ENCODE measurements at regions not wholly inside any gene's neighbourhood (a gene's known extent, or its start where the extent isn't known, plus 50 kb on each side); places are given as distances from the start of the nearest gene placed in this dataset.

- TF ChIP-seq CTCF (IDR thresholded peaks at IDR 0.05; ENCODE audit: insufficient read depth, low read length): no peak
- no peak overlapping the region for H3K4me3 ChIP-seq (ENCODE audit: low read depth, low read length)
- no peak for DNase-seq (ENCODE audit: low read depth)
Observed at GRCh38 chr2:193973781-193974180, 1683.2 kb upstream of the SLC39A10 start.

GRCh38 chr2:193966590-193966989 is 1690.4 kb upstream of the SLC39A10 start:
- peak; percentile 89 for DNase-seq (ENCODE audit: low read depth)
- no peak overlapping the region for H3K4me3 ChIP-seq (ENCODE audit: low read depth, low read length)
- no peak for TF ChIP-seq CTCF (IDR thresholded peaks at IDR 0.05; ENCODE audit: insufficient read depth, low read length)

- no peak for TF ChIP-seq CTCF (IDR thresholded peaks at IDR 0.05; ENCODE audit: insufficient read depth, low read length)
- no peak overlapping the region for H3K4me3 ChIP-seq (ENCODE audit: low read depth, low read length)
- no peak for DNase-seq (ENCODE audit: low read depth)
Observed at GRCh38 chr2:193965263-193965662, 1691.8 kb upstream of the SLC39A10 start.

- DNase-seq (ENCODE audit: low read depth): peak; percentile 82
Observed at GRCh38 chr2:193963472-193964119, 1693.4 kb upstream of the SLC39A10 start.

GRCh38 chr2:193946806-193947205 is 1710.2 kb upstream of the SLC39A10 start:
- no peak overlapping the region for H3K4me3 ChIP-seq (ENCODE audit: low read depth, low read length)
- no peak for DNase-seq (ENCODE audit: low read depth)
- no peak for TF ChIP-seq CTCF (IDR thresholded peaks at IDR 0.05; ENCODE audit: insufficient read depth, low read length)

More at GRCh38 chr2:193963472-193964119, 1693.4 kb upstream of the SLC39A10 start:
- H3K4me3 ChIP-seq (ENCODE audit: low read depth, low read length): no peak overlapping the region
- peak; percentile 80 for TF ChIP-seq CTCF (IDR thresholded peaks at IDR 0.05; ENCODE audit: insufficient read depth, low read length)

GRCh38 chr2:193943406-193943960 is 1713.5 kb upstream of the SLC39A10 start:
- no peak for TF ChIP-seq CTCF (IDR thresholded peaks at IDR 0.05; ENCODE audit: insufficient read depth, low read length)
- no peak for DNase-seq (ENCODE audit: low read depth)
- no peak overlapping the region for H3K4me3 ChIP-seq (ENCODE audit: low read depth, low read length)

All from fibroblast of the aortic adventitia (primary cell).